ENCODE measurements at regions not wholly inside any gene's neighbourhood (a gene's known extent, or its start where the extent isn't known, plus 50 kb on each side); places are given as distances from the start of the nearest gene placed in this dataset.

DNA sequence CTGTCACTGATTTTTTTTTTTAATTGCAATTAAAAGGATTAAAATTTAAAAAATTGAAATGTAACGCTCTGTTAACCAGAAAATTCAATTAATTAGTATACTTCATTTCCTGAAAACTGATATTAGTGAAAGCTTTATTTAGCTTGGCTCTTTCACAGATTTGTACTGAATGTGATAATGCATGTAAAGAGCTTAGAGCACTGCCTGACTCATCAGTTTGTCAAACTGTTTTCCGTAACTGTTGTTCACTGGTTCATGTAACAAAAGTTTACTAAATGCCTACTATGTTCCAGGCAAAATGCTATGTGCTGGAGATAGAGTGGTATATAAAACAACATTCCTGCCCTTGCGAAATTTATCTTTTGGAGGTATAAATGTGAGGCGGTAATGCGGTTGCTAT lies 471.7 kb downstream of the SH2D1A start:
- TF ChIP-seq, protein P1, sequence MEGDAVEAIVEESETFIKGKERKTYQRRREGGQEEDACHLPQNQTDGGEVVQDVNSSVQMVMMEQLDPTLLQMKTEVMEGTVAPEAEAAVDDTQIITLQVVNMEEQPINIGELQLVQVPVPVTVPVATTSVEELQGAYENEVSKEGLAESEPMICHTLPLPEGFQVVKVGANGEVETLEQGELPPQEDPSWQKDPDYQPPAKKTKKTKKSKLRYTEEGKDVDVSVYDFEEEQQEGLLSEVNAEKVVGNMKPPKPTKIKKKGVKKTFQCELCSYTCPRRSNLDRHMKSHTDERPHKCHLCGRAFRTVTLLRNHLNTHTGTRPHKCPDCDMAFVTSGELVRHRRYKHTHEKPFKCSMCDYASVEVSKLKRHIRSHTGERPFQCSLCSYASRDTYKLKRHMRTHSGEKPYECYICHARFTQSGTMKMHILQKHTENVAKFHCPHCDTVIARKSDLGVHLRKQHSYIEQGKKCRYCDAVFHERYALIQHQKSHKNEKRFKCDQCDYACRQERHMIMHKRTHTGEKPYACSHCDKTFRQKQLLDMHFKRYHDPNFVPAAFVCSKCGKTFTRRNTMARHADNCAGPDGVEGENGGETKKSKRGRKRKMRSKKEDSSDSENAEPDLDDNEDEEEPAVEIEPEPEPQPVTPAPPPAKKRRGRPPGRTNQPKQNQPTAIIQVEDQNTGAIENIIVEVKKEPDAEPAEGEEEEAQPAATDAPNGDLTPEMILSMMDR (conservative IDR thresholded peaks at IDR 0.05 in 1 of 2, IDR thresholded peaks at IDR 0.05 in 1 of 2; ENCODE audit: low read depth in 1 of 2, low read length in 2 of 2), result no peak
- no peak for TF ChIP-seq EZH2 (IDR thresholded peaks at IDR 0.05; ENCODE audit: low read length, missing control alignments)

All from fibroblast of lung (primary cell).